Fibroblast of the conjunctiva (primary cell): ENCODE measurements at regions not wholly inside any gene's neighbourhood (a gene's known extent, or its start where the extent isn't known, plus 50 kb on each side); places are given as distances from the start of the nearest gene placed in this dataset.

Source experiments
- DNase-seq: peaks from one replicate; pipeline ENCODE4 v3.0.0-alpha.2; 2010; ENCODE audit warnings: low read depth

GRCh38 chr2:45211636-45212035 is 202.4 kb upstream of the SIX2 start:
- DNase-seq = no peak

- peak; percentile 13 for DNase-seq
Measured at GRCh38 chr2:45210462-45211195, 201.4 kb upstream of the SIX2 start.

- no peak for DNase-seq
Measured at GRCh38 chr2:45209875-45210274, 200.6 kb upstream of the SIX2 start.

GRCh38 chr2:45209302-45209701 is 200.1 kb upstream of the SIX2 start:
- no peak for DNase-seq

- DNase-seq = no peak
Measured at GRCh38 chr2:45207101-45207500, 197.8 kb upstream of the SIX2 start.

- no peak for DNase-seq
Measured at GRCh38 chr2:45205985-45206384, 196.7 kb upstream of the SIX2 start.

- no peak for DNase-seq
Measured at GRCh38 chr2:45205480-45205879, 196.2 kb upstream of the SIX2 start.

- DNase-seq = no peak
Measured at GRCh38 chr2:45203400-45203799, 194.1 kb upstream of the SIX2 start.

- no peak for DNase-seq
Measured at GRCh38 chr2:45199973-45200372, 190.7 kb upstream of the SIX2 start.

GRCh38 chr2:45195916-45196315 is 186.7 kb upstream of the SIX2 start:
- no peak for DNase-seq

- no peak for DNase-seq
Measured at GRCh38 chr2:45194596-45194995, 185.3 kb upstream of the SIX2 start.

GRCh38 chr2:45193581-45193980 is 184.3 kb upstream of the SIX2 start:
- DNase-seq = no peak

- DNase-seq = no peak
Measured at GRCh38 chr2:45192991-45193390, 183.7 kb upstream of the SIX2 start.

GRCh38 chr2:45192481-45192880 is 183.2 kb upstream of the SIX2 start:
- no peak for DNase-seq

- DNase-seq = peak; percentile 55
Measured at GRCh38 chr2:45191976-45192375, 182.7 kb upstream of the SIX2 start.

- DNase-seq = no peak
Measured at GRCh38 chr2:45191146-45191863, 182.1 kb upstream of the SIX2 start.

GRCh38 chr2:45190481-45190942 is 181.3 kb upstream of the SIX2 start:
- no peak for DNase-seq

- DNase-seq = no peak
Measured at GRCh38 chr2:45184606-45185005, 175.4 kb upstream of the SIX2 start.

GRCh38 chr2:45182667-45183295 is 173.5 kb upstream of the SIX2 start:
- DNase-seq = peak; percentile 63

GRCh38 chr2:45180779-45181178 is 171.5 kb upstream of the SIX2 start:
- no peak for DNase-seq

GRCh38 chr2:45180033-45180746 is 170.9 kb upstream of the SIX2 start:
- no peak for DNase-seq

GRCh38 chr2:45178854-45179253 is 169.6 kb upstream of the SIX2 start:
- no peak for DNase-seq
